ENCODE measurements at regions not wholly inside any gene's neighbourhood (a gene's known extent, or its start where the extent isn't known, plus 50 kb on each side); places are given as distances from the start of the nearest gene placed in this dataset.
"Not testable (repeated sequence)": the region's sequence is repeated elsewhere in the genome, so short reads cannot be mapped to it uniquely, and the experiment has no call there.

- no peak for TF ChIP-seq CTCF (conservative IDR thresholded peaks at IDR 0.05; ENCODE audit: low read length)
- DNase-seq (ENCODE audit: low read depth): no peak
- no peak overlapping the region for H3K4me3 ChIP-seq (ENCODE audit: low read length)
These were observed 143.4 kb upstream of the PRICKLE1 start for GRCh38 chr12:42732908-42733411.

- no peak for TF ChIP-seq CTCF (conservative IDR thresholded peaks at IDR 0.05; ENCODE audit: low read length)
- no peak overlapping the region for H3K4me3 ChIP-seq (ENCODE audit: low read length)
- DNase-seq (ENCODE audit: low read depth): no peak
These were observed 140.7 kb upstream of the PRICKLE1 start for GRCh38 chr12:42730291-42730690.

- no peak for TF ChIP-seq CTCF (conservative IDR thresholded peaks at IDR 0.05; ENCODE audit: low read length)
- DNase-seq (ENCODE audit: low read depth): no peak
These were observed 140.0 kb upstream of the PRICKLE1 start for GRCh38 chr12:42729535-42729900.

GRCh38 chr12:42728770-42729534, 139.4 kb upstream of the PRICKLE1 start:
- no peak for TF ChIP-seq CTCF (conservative IDR thresholded peaks at IDR 0.05; ENCODE audit: low read length)
- no peak overlapping the region for H3K4me3 ChIP-seq (ENCODE audit: low read length)
- DNase-seq (ENCODE audit: low read depth): no peak

More at GRCh38 chr12:42729535-42729900, 140.0 kb upstream of the PRICKLE1 start:
- no peak overlapping the region for H3K4me3 ChIP-seq (ENCODE audit: low read length)

- no peak for TF ChIP-seq CTCF (conservative IDR thresholded peaks at IDR 0.05; ENCODE audit: low read length)
- H3K4me3 ChIP-seq (ENCODE audit: low read length): no peak overlapping the region
- no peak for DNase-seq (ENCODE audit: low read depth)
These were observed 138.7 kb upstream of the PRICKLE1 start for GRCh38 chr12:42728287-42728686.

- no peak overlapping the region for H3K4me3 ChIP-seq (ENCODE audit: low read length)
- DNase-seq (ENCODE audit: low read depth): peak; percentile 61
- no peak for TF ChIP-seq CTCF (conservative IDR thresholded peaks at IDR 0.05; ENCODE audit: low read length)
These were observed 136.3 kb upstream of the PRICKLE1 start for GRCh38 chr12:42725809-42726208.

- peak; percentile 40 for DNase-seq (ENCODE audit: low read depth)
- no peak for TF ChIP-seq CTCF (conservative IDR thresholded peaks at IDR 0.05; ENCODE audit: low read length)
- no peak overlapping the region for H3K4me3 ChIP-seq (ENCODE audit: low read length)
These were observed 126.9 kb upstream of the PRICKLE1 start for GRCh38 chr12:42716491-42716891.

GRCh38 chr12:42713566-42713965, 124.0 kb upstream of the PRICKLE1 start:
- H3K4me3 ChIP-seq (ENCODE audit: low read length); DNase-seq (ENCODE audit: low read depth): not testable (repeated sequence)

- not testable (repeated sequence) for DNase-seq (ENCODE audit: low read depth); H3K4me3 ChIP-seq (ENCODE audit: low read length)
These were observed 118.8 kb upstream of the PRICKLE1 start for GRCh38 chr12:42708374-42708773.

All from AG10803 (cell line).